Amygdala (tissue), 56 donors: ENCODE measurements at regions not wholly inside any gene's neighbourhood (a gene's known extent, or its start where the extent isn't known, plus 50 kb on each side); places are given as distances from the start of the nearest gene placed in this dataset.
A peak's percentile ranks its signal among the peaks of the same experiment; 100 is the strongest.
"Not testable (repeated sequence)": the region's sequence is repeated elsewhere in the genome, so short reads cannot be mapped to it uniquely, and the experiment has no call there.

ENCODE experiments used
- DNase-seq, 56 donors: peaks; one replicate each; lab custom pipeline; 2025; lab: John Stamatoyannopoulos, UW

- DNase-seq: no peak
These were observed 117.7 kb upstream of the KCNJ3 start for GRCh38 chr2:154580767-154581166.

DNA sequence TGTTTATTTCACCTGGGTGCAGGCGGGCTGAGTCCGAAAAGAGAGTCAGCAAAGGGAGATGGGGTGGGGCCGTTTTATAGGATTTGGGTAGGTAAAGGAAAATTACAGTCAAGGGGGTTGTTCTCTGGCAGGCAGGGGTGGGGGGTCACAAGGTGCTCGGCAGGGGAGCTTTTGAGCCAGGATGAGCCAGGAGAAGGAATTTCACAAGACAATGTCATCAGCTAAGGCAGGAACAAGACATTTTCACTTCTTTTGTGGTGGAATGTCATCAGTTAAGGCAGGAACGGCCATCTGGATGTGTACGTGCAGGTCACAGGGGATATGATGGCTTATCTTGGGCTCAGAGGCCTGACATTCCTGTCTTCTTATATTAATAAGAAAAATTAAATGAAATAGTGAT, 115.8 kb upstream of the KCNJ3 start:
- not testable (repeated sequence) for DNase-seq

DNA sequence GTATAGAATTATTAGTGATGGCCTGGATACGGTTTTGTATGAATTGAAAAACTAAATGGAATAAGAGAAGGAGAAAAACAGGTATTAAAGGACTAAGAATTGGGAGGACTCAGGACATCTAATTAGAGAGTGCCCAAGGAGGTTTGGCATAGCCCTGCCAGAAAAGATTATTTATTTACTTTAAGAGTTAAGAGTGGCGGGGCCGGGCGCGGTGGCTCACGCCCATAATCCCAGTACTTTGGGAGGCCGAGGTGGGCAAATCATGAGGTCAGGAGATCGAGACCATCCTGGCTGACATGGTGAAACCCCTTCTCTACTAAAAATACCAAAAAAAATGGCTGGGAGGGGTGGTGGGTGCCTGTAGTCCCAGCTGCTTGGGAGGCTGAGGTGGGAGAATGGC, 115.2 kb upstream of the KCNJ3 start:
- not testable (repeated sequence) for DNase-seq

GRCh38 chr2:154587739-154588138, 110.8 kb upstream of the KCNJ3 start:
- DNase-seq: no peak

- DNase-seq: no peak
These were observed 109.7 kb upstream of the KCNJ3 start for GRCh38 chr2:154588838-154589237.

GRCh38 chr2:154589514-154589913, 109.0 kb upstream of the KCNJ3 start:
- DNase-seq: no peak

- no peak for DNase-seq
These were observed 107.1 kb upstream of the KCNJ3 start for GRCh38 chr2:154591294-154591820.

DNA sequence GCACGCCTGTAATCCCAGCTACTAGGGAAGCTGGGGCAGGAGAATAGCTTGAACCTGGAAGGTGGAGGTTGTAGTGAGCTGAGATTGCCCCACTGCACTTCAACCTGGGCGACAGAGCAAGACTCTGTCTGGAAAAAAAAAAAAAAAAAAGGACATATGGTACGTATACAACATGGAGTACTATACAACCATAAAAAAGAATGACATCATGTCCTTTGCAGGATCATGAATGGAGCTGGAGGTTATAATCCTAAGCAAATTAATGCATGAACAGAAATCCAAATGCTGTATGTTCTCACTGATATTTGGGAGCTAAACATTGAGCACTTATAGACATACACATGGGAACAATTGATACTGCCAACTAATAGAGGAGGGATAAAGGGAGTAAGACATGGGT, 99.3 kb upstream of the KCNJ3 start:
- no peak for DNase-seq

DNA sequence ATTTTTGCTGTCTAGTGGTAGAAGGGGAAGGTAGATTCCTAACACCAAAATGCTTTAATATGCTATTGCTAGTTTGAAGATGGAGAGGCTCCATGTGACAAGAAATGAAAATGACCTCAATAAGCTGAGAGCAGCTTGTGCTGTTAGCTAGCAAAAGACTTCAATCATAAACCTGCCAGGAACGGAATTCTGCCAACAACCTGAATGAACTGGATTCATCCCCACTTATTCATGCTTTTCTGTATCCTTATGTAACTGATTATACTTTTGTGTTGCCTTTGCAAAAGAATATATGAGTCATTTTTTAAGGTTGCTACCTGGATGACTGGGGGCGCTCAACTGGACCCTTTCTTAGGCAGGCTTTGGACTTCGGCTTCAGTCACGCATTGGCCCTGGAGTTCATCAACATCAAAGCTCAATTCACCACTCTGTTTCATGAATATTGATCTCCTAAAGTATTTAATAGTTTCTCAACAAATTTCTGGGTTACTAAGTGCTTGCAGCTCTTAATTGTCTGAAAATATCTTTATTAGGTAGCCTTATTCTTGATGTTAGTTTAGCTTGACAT, 97.5 kb upstream of the KCNJ3 start:
- no peak for DNase-seq

- DNase-seq: no peak
These were observed 94.8 kb upstream of the KCNJ3 start for GRCh38 chr2:154603682-154604081.

GRCh38 chr2:154608438-154608837, 90.1 kb upstream of the KCNJ3 start:
- no peak for DNase-seq

DNA sequence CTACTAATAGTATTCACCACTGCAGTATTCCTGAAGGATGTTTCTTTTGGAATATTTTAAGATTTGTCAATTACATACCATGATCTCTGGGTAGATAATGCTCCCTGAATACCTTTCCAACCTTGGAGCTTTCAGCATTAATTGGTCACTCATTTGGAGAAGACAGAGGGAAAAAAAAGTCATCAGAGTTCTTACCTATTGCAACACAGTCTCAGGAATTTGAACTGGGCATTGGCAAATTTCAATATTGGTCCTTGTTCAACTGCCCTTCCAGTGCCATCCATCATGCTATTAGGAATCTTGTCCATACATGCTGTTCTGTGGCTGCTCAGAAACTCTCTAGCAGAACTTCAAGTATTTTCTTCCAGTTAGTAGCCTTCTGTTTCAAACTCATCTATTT, 83.6 kb upstream of the KCNJ3 start:
- DNase-seq: no peak

DNA sequence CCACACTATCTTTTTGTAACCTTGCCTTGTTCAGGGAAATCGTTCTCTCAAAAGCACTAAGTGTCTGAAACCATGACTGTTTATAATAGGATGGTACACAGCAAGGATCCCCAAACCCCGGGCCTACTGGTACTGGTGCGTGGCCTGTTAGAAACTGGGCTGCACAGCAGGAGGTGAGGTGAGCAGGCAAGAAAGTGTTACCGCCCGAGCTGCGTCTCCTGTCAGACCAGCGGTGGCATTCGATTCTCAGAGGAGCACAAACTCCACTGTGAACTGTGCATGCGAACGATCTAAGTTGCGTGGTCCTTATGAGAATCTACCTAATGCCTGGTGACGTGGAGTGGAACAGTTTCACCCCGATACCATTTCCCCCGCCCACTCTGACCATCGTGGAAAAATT, 81.8 kb upstream of the KCNJ3 start:
- no peak for DNase-seq

GRCh38 chr2:154620471-154620870, 78.0 kb upstream of the KCNJ3 start:
- DNase-seq: no peak

GRCh38 chr2:154623819-154624218, 74.7 kb upstream of the KCNJ3 start:
- peak in 41 of 56 donors; percentile 0 to 76 (median 14) for DNase-seq

- no peak for DNase-seq
These were observed 61.0 kb upstream of the KCNJ3 start for GRCh38 chr2:154637456-154637855.

GRCh38 chr2:154638783-154639182, 59.7 kb upstream of the KCNJ3 start:
- DNase-seq: no peak

- DNase-seq: no peak
These were observed 58.5 kb upstream of the KCNJ3 start for GRCh38 chr2:154640000-154640399.
